AG04450 (cell line): ENCODE measurements at regions not wholly inside any gene's neighbourhood (a gene's known extent, or its start where the extent isn't known, plus 50 kb on each side); places are given as distances from the start of the nearest gene placed in this dataset.

Source experiments
- CTCF ChIA-PET: fragments of 300-600, 350-600 bp; formaldehyde crosslinking; extraction: SDS; loops from one replicate; lab custom pipeline; 2022; ENCODE audit warnings: antibody characterized with exemption, inconsistent platforms; lab: Charles Lee
- POLR2A ChIA-PET: fragments of 350-600 bp; formaldehyde crosslinking; extraction: SDS; loops from one replicate; lab custom pipeline; 2021; ENCODE audit warnings: antibody characterized with exemption, inconsistent platforms; lab: Yijun Ruan, JAX
- DNase-seq: peaks from one replicate; pipeline ENCODE4 v3.0.0-alpha.2; 2011; ENCODE audit warnings: low read depth, low spot score
- H3K27ac ChIP-seq: one replicate; pipeline ENCODE4 v1.5.1; 2012; ENCODE audit warnings: low read depth, low read length, control low read depth
- H3K27me3 ChIP-seq: one replicate; pipeline ENCODE4 v1.6.0; 2012; ENCODE audit warnings: low read length; ENCODE audit not compliant: control insufficient read depth, insufficient read depth
- H3K4me3 ChIP-seq: 2 replicates; pipeline ENCODE4 v1.5.1; 2011; ENCODE audit warnings: mild to moderate bottlenecking, low read depth, low read length, control low read depth
- H3K9me3 ChIP-seq: 2 replicates; pipeline ENCODE4 v1.5.1; 2012; ENCODE audit warnings: low read length; ENCODE audit not compliant: control insufficient read depth, insufficient read depth
- TF ChIP-seq, protein P1 (sequence below): IDR thresholded peaks from 2 replicates; pipeline ENCODE4 v1.5.1; 2011; ENCODE audit warnings: low read depth, low read length, control low read depth, inconsistent platforms

DNA sequence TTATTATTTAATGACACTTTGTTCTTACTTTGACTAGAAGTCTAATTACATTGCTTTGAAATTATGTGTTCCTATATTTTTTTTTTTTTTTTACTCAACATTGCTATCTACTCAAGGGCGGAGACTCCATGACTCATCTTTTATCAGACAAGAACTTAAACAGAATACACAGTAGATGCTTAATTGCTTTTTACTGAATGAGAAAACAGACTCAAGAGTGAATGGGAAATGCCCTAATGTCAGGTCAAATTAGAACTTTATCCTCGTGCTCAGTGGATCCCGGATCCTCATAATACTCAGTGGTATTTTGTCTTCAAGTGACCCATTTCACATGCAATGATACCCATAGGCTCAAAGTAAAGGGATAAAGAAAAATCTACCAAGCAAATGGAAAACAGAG is 954.5 kb upstream of the IGFBP7 start:
- TF ChIP-seq, protein P1, sequence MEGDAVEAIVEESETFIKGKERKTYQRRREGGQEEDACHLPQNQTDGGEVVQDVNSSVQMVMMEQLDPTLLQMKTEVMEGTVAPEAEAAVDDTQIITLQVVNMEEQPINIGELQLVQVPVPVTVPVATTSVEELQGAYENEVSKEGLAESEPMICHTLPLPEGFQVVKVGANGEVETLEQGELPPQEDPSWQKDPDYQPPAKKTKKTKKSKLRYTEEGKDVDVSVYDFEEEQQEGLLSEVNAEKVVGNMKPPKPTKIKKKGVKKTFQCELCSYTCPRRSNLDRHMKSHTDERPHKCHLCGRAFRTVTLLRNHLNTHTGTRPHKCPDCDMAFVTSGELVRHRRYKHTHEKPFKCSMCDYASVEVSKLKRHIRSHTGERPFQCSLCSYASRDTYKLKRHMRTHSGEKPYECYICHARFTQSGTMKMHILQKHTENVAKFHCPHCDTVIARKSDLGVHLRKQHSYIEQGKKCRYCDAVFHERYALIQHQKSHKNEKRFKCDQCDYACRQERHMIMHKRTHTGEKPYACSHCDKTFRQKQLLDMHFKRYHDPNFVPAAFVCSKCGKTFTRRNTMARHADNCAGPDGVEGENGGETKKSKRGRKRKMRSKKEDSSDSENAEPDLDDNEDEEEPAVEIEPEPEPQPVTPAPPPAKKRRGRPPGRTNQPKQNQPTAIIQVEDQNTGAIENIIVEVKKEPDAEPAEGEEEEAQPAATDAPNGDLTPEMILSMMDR: no peak
- Histone ChIP-seq H3K9me3 (peaks cover 7% of the 10 kb centered on the region; the same call in 1 of the 2 replicates), H3K27me3 (no peaks in the 10 kb centered on the region), H3K27ac (no peak overlapping the region), H3K4me3 (no peak overlapping the region)
- ChIA-PET CTCF (no interaction called here), POLR2A (no interaction called here)
- DNase-seq: no peak

DNA sequence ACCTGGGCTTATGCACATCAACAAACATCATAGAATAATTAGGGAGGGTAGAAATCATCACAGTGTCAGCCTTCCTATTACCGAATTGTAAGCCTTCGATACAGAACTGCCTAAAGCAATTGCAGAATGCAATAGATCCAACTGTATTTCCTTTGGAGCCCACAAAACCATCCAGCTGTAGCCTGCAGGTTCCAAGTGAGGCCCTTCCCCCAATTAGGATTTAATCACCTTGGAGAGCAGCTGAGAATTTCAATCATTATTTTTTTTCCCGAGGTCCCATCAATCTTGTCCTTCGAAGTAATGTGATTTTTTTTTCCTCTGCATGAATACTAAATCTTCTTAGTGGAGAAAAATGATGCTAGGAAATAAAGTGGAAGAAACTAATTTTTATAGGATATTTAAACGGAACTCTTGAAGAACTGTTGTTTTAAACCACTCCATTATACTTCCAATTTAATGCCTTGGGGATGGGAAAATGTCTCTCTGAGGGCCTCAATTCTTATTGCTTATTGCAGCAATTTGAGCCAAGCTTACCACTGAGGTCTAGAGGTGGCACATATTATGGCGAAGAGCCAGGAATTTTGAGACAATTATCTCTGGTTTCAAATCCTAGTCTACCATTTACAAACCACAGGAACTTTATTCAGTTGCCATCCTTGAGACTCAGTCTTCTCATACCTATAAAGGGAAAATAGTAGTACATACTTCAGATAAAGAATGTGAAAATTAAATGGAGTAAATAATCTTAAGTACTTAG is 953.4 kb upstream of the IGFBP7 start:
- no peaks in the 10 kb centered on the region for H3K27me3 ChIP-seq
- ChIA-PET POLR2A (no interaction called here), CTCF (no interaction called here)
- TF ChIP-seq, protein P1: no peak
- H3K27ac ChIP-seq: no peak overlapping the region
- H3K4me3 ChIP-seq: no peak overlapping the region
- DNase-seq: no peak
- peaks cover 5% of the 10 kb centered on the region; the same call in 1 of the 2 replicates for H3K9me3 ChIP-seq

DNA sequence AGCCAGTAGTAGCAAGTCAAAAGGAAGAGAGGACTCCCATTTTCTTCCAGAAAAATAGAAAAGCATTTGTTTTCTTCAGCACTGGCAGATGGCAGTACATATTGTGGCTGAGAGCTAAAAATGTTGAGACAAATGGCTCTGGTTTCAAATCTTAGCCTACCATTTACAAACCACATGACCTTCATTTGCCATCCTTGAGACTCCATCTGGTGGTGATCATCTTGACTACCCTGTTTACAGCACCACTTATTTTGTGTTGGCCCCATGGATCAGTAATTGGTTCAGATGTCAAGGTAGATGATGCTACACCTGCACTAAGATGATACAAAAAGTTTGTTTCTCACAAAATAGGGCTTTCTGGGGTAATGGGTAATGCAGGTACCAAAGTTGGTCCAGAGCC is 951.8 kb upstream of the IGFBP7 start:
- ChIA-PET CTCF (no interaction called here), POLR2A (no interaction called here)
- Histone ChIP-seq H3K9me3 (peaks cover 5% of the 10 kb centered on the region; the same call in 1 of the 2 replicates), H3K27me3 (no peaks in the 10 kb centered on the region), H3K4me3 (no peak overlapping the region), H3K27ac (no peak overlapping the region)
- DNase-seq: no peak
- TF ChIP-seq, protein P1: no peak

DNA sequence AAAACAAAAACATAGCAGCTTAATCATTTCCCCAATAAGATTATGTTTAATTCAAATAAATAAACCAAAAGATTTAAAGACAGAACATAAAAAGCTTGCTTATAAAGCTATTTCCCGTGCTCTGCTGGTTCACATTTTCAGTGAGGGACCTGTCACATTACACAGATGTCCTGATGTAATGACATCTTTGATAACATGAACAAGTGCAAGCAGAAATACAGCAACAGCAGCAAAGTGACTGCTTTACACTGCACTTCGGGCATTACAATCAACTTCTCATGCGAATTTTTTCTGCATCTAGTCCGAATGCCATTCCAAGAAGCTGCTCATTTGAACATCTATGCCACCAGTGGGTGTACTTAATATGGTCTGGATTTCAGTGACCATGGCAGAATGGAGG is 940.3 kb upstream of the IGFBP7 start:
- Histone ChIP-seq H3K4me3 (no peak overlapping the region), H3K27ac (no peak overlapping the region), H3K27me3 (no peaks in the 10 kb centered on the region), H3K9me3 (no peaks in the 10 kb centered on the region)
- CTCF ChIA-PET: interaction anchor here (1.2 kb wide), 1 partner anchor 9 kb away, joined by 3 read pairs; no protein-coding TSS in a partner anchor
- POLR2A ChIA-PET: no interaction called here
- TF ChIP-seq, protein P1: no peak
- DNase-seq: no peak

DNA sequence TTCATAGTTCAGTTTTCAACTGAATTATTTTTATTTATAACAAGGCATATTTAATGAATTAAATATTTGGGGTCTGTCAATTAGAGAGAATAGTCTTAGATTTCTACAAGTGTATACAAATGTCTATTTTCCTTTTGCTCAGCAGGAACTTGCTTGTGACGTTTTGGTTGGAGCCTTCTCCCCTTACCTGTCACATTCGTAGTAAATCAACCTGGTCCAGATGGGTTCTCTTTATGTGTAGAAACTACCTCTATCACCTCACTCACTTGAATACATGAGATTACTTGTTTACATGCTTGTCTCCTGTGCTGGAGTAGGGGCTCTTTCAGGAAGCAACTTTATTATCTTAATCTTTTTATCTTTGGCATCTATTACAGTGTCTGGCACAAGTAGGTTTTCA is 938.3 kb upstream of the IGFBP7 start:
- DNase-seq: no peak
- ChIA-PET CTCF (no interaction called here), POLR2A (no interaction called here)
- TF ChIP-seq, protein P1: no peak
- H3K4me3 ChIP-seq: no peak overlapping the region
- no peak overlapping the region for H3K27ac ChIP-seq
- no peaks in the 10 kb centered on the region for H3K27me3 ChIP-seq
- peaks cover 1% of the 10 kb centered on the region; the same call in 1 of the 2 replicates for H3K9me3 ChIP-seq
